ENCODE measurements at regions not wholly inside any gene's neighbourhood (a gene's known extent, or its start where the extent isn't known, plus 50 kb on each side); places are given as distances from the start of the nearest gene placed in this dataset.
"Not testable (repeated sequence)": the region's sequence is repeated elsewhere in the genome, so short reads cannot be mapped to it uniquely, and the experiment has no call there.

- H3K4me2 ChIP-seq: no peak overlapping the region
- no peak for DNase-seq (ENCODE audit: low spot score)
- H3K4me1 ChIP-seq: no peaks in the 10 kb centered on the region
- H3K27me3 Mint-ChIP-seq (ENCODE audit: insufficient read depth, low read depth): no peaks in the 10 kb centered on the region
- H3K9me3 ChIP-seq (ENCODE audit: low read depth): no peaks in the 10 kb centered on the region
- H3K4me1 Mint-ChIP-seq: no peaks in the 10 kb centered on the region
- no peaks in the 10 kb centered on the region for H4K20me1 ChIP-seq (ENCODE audit: low read depth)
- peaks cover 2% of the 10 kb centered on the region for H3K9me3 Mint-ChIP-seq
- no peak for TF ChIP-seq CTCF (IDR thresholded peaks at IDR 0.05)
- no peak overlapping the region for H3K27ac ChIP-seq
- no peaks in the 10 kb centered on the region for H3K36me3 ChIP-seq
- H3K9ac ChIP-seq: no peak overlapping the region
- H3K79me2 ChIP-seq (ENCODE audit: low read depth): no peaks in the 10 kb centered on the region
- H3K4me3 Mint-ChIP-seq: no peak overlapping the region
- H3K27ac Mint-ChIP-seq: no peak overlapping the region
- H3K27me3 ChIP-seq: no peaks in the 10 kb centered on the region
- H3K36me3 Mint-ChIP-seq: no peaks in the 10 kb centered on the region
- no peak overlapping the region for H3K4me3 ChIP-seq
- no peaks in the 10 kb centered on the region for H3F3A ChIP-seq (ENCODE audit: low read depth)
- no peak overlapping the region for H2AFZ ChIP-seq (replicated peaks)
Measured at GRCh38 chr2:5195636-5196035, 496.5 kb upstream of the SOX11 start.

- H3K27ac Mint-ChIP-seq: no peak overlapping the region
- peak; percentile 15 for DNase-seq (ENCODE audit: low spot score)
- H3K36me3 Mint-ChIP-seq: no peaks in the 10 kb centered on the region
Measured at GRCh38 chr2:5203134-5203755, 488.9 kb upstream of the SOX11 start.

GRCh38 chr2:5206742-5207141 is 485.4 kb upstream of the SOX11 start:
- not testable (repeated sequence) for H3K27ac Mint-ChIP-seq; H3K27me3 Mint-ChIP-seq (ENCODE audit: insufficient read depth, low read depth); H3K36me3 Mint-ChIP-seq; DNase-seq (ENCODE audit: low spot score); H3K79me2 ChIP-seq (ENCODE audit: low read depth); H3K27ac ChIP-seq; H3K4me2 ChIP-seq; H3K9ac ChIP-seq; H2AFZ ChIP-seq (replicated peaks); H3K27me3 ChIP-seq; H3K4me3 Mint-ChIP-seq; H3F3A ChIP-seq (ENCODE audit: low read depth); H3K36me3 ChIP-seq; H4K20me1 ChIP-seq (ENCODE audit: low read depth); H3K9me3 Mint-ChIP-seq; H3K4me3 ChIP-seq; H3K9me3 ChIP-seq (ENCODE audit: low read depth)
- peaks cover 13% of the 10 kb centered on the region for H3K4me1 Mint-ChIP-seq
- peaks cover 18% of the 10 kb centered on the region for H3K4me1 ChIP-seq

More at GRCh38 chr2:5203134-5203755, 488.9 kb upstream of the SOX11 start:
- Histone ChIP-seq H3K79me2 (ENCODE audit: low read depth) (no peaks in the 10 kb centered on the region), H3K9ac (no peak overlapping the region), H4K20me1 (ENCODE audit: low read depth) (no peaks in the 10 kb centered on the region), H3K4me3 (no peak overlapping the region), H3K9me3 (ENCODE audit: low read depth) (no peaks in the 10 kb centered on the region), H3K36me3 (no peaks in the 10 kb centered on the region), H3K27me3 (no peaks in the 10 kb centered on the region), H3K4me2 (peak overlapping the region; percentile 50), H3F3A (ENCODE audit: low read depth) (peaks cover 7% of the 10 kb centered on the region), H3K27ac (peak overlapping the region; percentile 63), H2AFZ (replicated peaks) (peak overlapping the region; percentile 32), H3K4me1 (peaks cover 18% of the 10 kb centered on the region)
- peaks cover 17% of the 10 kb centered on the region for H3K4me1 Mint-ChIP-seq
- H3K9me3 Mint-ChIP-seq: peaks cover 2% of the 10 kb centered on the region
- peaks cover 6% of the 10 kb centered on the region for H3K27me3 Mint-ChIP-seq (ENCODE audit: insufficient read depth, low read depth)
- H3K4me3 Mint-ChIP-seq: no peak overlapping the region
- no peak for TF ChIP-seq EZH2phosphoT487 (IDR thresholded peaks at IDR 0.05)

- Mint-ChIP-seq H3K36me3 (no peaks in the 10 kb centered on the region), H3K4me3 (no peak overlapping the region), H3K27ac (no peak overlapping the region), H3K9me3 (no peaks in the 10 kb centered on the region), H3K4me1 (no peaks in the 10 kb centered on the region), H3K27me3 (ENCODE audit: insufficient read depth, low read depth) (no peaks in the 10 kb centered on the region)
- Histone ChIP-seq H3K4me2 (no peak overlapping the region), H3K27me3 (no peaks in the 10 kb centered on the region), H3K9ac (no peak overlapping the region), H3K79me2 (ENCODE audit: low read depth) (no peaks in the 10 kb centered on the region), H3K9me3 (ENCODE audit: low read depth) (no peaks in the 10 kb centered on the region), H3K4me3 (no peak overlapping the region), H3K27ac (no peak overlapping the region), H4K20me1 (ENCODE audit: low read depth) (no peaks in the 10 kb centered on the region), H2AFZ (replicated peaks) (no peak overlapping the region), H3K36me3 (no peaks in the 10 kb centered on the region), H3F3A (ENCODE audit: low read depth) (no peaks in the 10 kb centered on the region), H3K4me1 (no peaks in the 10 kb centered on the region)
- TF ChIP-seq EZH2phosphoT487 (IDR thresholded peaks at IDR 0.05) (no peak), EZH2 (IDR thresholded peaks at IDR 0.05) (no peak), CTCF (IDR thresholded peaks at IDR 0.05) (no peak)
- no peak for DNase-seq (ENCODE audit: low spot score)
Measured at GRCh38 chr2:5215989-5216607, 476.1 kb upstream of the SOX11 start.

All from neural progenitor cell (in vitro differentiated cells).